ENCODE measurements at regions not wholly inside any gene's neighbourhood (a gene's known extent, or its start where the extent isn't known, plus 50 kb on each side); places are given as distances from the start of the nearest gene placed in this dataset.

GRCh38 chr2:175431101-175431946, 249.8 kb upstream of the ATP5MC3 start:
- no peaks in the 10 kb centered on the region for H3K27me3 ChIP-seq (replicated peaks; ENCODE audit: control insufficient read depth, insufficient read depth, low read length)
- Mint-ChIP-seq H3K4me1 (ENCODE audit: low read depth, unreplicated experiment) (no peaks in the 10 kb centered on the region), H3K36me3 (ENCODE audit: insufficient read depth, unreplicated experiment) (no peaks in the 10 kb centered on the region), H3K4me3 (ENCODE audit: unreplicated experiment) (no peak overlapping the region), H3K9me3 (ENCODE audit: unreplicated experiment) (no peaks in the 10 kb centered on the region), H3K27ac (ENCODE audit: unreplicated experiment) (no peak overlapping the region), H3K27me3 (ENCODE audit: insufficient read depth, unreplicated experiment) (peaks cover under 1% of the 10 kb centered on the region)
- no peaks in the 10 kb centered on the region for H3K9me3 ChIP-seq
- CTCF ChIA-PET = interaction anchor here (0.5 kb wide), 1 partner anchor 49 kb away, joined by 3 read pairs; no protein-coding TSS in a partner anchor
- no peaks in the 10 kb centered on the region for H3K4me1 ChIP-seq
- H3K4me3 ChIP-seq (ENCODE audit: low read depth, low read length) = no peak overlapping the region
- no TSS peak for BruUV-seq (replicated peaks)
- intact Hi-C loops (cut with micrococcal nuclease; ENCODE audit: unreplicated experiment) = no loop called here
- POLR2A ChIA-PET = no interaction called here
- no peak for DNase-seq
- no peak for TF ChIP-seq CTCF (IDR thresholded peaks at IDR 0.05; ENCODE audit: insufficient read depth in 1 of 2, low read depth in 1 of 2, low read length in 1 of 2, severe bottlenecking in 1 of 2, unreplicated experiment in 1 of 2)
- H3K36me3 ChIP-seq (ENCODE audit: control insufficient read depth, insufficient read depth, low read length) = no peaks in the 10 kb centered on the region

GRCh38 chr2:175430236-175430635, 248.7 kb upstream of the ATP5MC3 start:
- H3K36me3 ChIP-seq (ENCODE audit: control insufficient read depth, insufficient read depth, low read length) = no peaks in the 10 kb centered on the region
- H3K9me3 ChIP-seq = no peaks in the 10 kb centered on the region
- Mint-ChIP-seq H3K4me3 (ENCODE audit: unreplicated experiment) (no peak overlapping the region), H3K9me3 (ENCODE audit: unreplicated experiment) (no peaks in the 10 kb centered on the region), H3K36me3 (ENCODE audit: insufficient read depth, unreplicated experiment) (no peaks in the 10 kb centered on the region), H3K27me3 (ENCODE audit: insufficient read depth, unreplicated experiment) (no peaks in the 10 kb centered on the region), H3K4me1 (ENCODE audit: low read depth, unreplicated experiment) (no peaks in the 10 kb centered on the region), H3K27ac (ENCODE audit: unreplicated experiment) (no peak overlapping the region)
- ChIA-PET CTCF (no interaction called here), POLR2A (no interaction called here)
- intact Hi-C loops (cut with micrococcal nuclease; ENCODE audit: unreplicated experiment) = no loop called here
- H3K4me1 ChIP-seq = no peaks in the 10 kb centered on the region
- BruUV-seq (replicated peaks) = no TSS peak
- no peak for DNase-seq
- no peak for TF ChIP-seq CTCF (IDR thresholded peaks at IDR 0.05; ENCODE audit: insufficient read depth in 1 of 2, low read depth in 1 of 2, low read length in 1 of 2, severe bottlenecking in 1 of 2, unreplicated experiment in 1 of 2)
- H3K27me3 ChIP-seq (replicated peaks; ENCODE audit: control insufficient read depth, insufficient read depth, low read length) = no peaks in the 10 kb centered on the region
- no peak overlapping the region for H3K4me3 ChIP-seq (ENCODE audit: low read depth, low read length)

- Mint-ChIP-seq H3K4me1 (ENCODE audit: low read depth, unreplicated experiment) (peaks cover 4% of the 10 kb centered on the region), H3K4me3 (ENCODE audit: unreplicated experiment) (no peak overlapping the region), H3K9me3 (ENCODE audit: unreplicated experiment) (no peaks in the 10 kb centered on the region), H3K27ac (ENCODE audit: unreplicated experiment) (no peak overlapping the region), H3K36me3 (ENCODE audit: insufficient read depth, unreplicated experiment) (no peaks in the 10 kb centered on the region), H3K27me3 (ENCODE audit: insufficient read depth, unreplicated experiment) (peaks cover under 1% of the 10 kb centered on the region)
- no peaks in the 10 kb centered on the region for H3K27me3 ChIP-seq (replicated peaks; ENCODE audit: control insufficient read depth, insufficient read depth, low read length)
- H3K9me3 ChIP-seq = no peaks in the 10 kb centered on the region
- H3K4me1 ChIP-seq = peaks cover 7% of the 10 kb centered on the region; the same call in 1 of the 2 replicates
- no peak for TF ChIP-seq CTCF (IDR thresholded peaks at IDR 0.05; ENCODE audit: insufficient read depth in 1 of 2, low read depth in 1 of 2, low read length in 1 of 2, severe bottlenecking in 1 of 2, unreplicated experiment in 1 of 2)
- intact Hi-C loops (cut with micrococcal nuclease; ENCODE audit: unreplicated experiment) = no loop called here
- POLR2A ChIA-PET = no interaction called here
- no peak overlapping the region for H3K4me3 ChIP-seq (ENCODE audit: low read depth, low read length)
- no peak for DNase-seq
- CTCF ChIA-PET = no interaction called here
- BruUV-seq (replicated peaks) = no TSS peak
- no peaks in the 10 kb centered on the region for H3K36me3 ChIP-seq (ENCODE audit: control insufficient read depth, insufficient read depth, low read length)
These were observed 236.8 kb upstream of the ATP5MC3 start for GRCh38 chr2:175418224-175418835.

All from Caco-2 (cell line).